NB4 (cell line): ENCODE measurements at regions not wholly inside any gene's neighbourhood (a gene's known extent, or its start where the extent isn't known, plus 50 kb on each side); places are given as distances from the start of the nearest gene placed in this dataset.

Experiments used
- DNase-seq: peaks from one replicate; pipeline ENCODE4 v3.0.0; 2010; ENCODE audit warnings: low read depth
- H3K4me3 ChIP-seq: one replicate; pipeline ENCODE4 v1.5.1; 2011; ENCODE audit warnings: mild to moderate bottlenecking, low read depth, low read length, moderate library complexity
- CTCF ChIP-seq: IDR thresholded peaks from one replicate; pipeline ENCODE4 v1.5.1; 2012; ENCODE audit warnings: low read depth, low read length
- MYC ChIP-seq: IDR thresholded peaks from 2 replicates; pipeline ENCODE4 v1.6.1; 2011; ENCODE audit warnings: low read depth, low read length
- POLR2A ChIP-seq: IDR thresholded peaks from 2 replicates; pipeline ENCODE4 v1.6.1; 2011; ENCODE audit warnings: mild to moderate bottlenecking; ENCODE audit not compliant: insufficient read length; ENCODE audit errors: extremely low read depth
- TF ChIP-seq, protein P1 (sequence below): IDR thresholded peaks from 2 replicates; pipeline ENCODE4 v1.6.1; 2011; ENCODE audit warnings: low read depth, low read length

DNA sequence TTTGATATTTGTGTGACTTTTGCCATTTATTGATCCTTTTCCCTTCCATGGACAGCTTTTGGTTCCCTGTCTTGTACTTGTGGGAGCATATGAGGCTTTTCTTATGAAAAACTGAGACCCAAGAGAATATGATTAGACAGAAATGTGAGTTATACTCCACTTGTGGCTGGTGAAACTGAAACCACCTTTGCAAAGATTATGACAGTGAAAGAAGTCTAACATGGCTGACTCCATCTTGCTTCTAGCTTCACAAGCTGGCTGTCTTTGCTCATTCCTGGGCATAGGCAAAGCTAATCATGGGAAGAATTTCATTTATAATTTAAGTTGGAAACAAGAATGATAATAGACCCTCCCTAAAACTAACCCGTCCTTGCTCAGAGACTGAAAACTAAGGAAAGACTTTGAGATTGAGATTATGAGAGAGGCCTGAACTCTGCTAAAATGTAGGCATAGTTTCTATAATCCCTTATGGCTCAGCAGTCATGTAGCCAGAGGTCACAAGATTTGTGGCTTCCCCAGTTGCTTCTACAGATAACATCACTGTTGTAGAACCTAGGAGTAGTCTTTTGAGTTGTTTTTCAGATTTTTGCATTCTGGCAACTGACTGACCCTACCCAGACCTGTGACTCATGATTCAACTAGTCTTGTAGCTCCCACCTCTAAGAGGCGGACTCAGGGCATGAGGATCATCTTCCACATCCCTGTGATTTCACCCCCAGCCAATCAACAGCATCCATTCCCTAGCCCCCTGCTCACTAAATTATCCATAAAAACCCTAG is 50.9 kb upstream of the CD2AP start:
- no peak overlapping the region for H3K4me3 ChIP-seq
- no peak for DNase-seq
- TF ChIP-seq POLR2A (no peak), CTCF (no peak), MYC (no peak)
- TF ChIP-seq, protein P1, sequence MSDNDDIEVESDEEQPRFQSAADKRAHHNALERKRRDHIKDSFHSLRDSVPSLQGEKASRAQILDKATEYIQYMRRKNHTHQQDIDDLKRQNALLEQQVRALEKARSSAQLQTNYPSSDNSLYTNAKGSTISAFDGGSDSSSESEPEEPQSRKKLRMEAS, result no peak

DNA sequence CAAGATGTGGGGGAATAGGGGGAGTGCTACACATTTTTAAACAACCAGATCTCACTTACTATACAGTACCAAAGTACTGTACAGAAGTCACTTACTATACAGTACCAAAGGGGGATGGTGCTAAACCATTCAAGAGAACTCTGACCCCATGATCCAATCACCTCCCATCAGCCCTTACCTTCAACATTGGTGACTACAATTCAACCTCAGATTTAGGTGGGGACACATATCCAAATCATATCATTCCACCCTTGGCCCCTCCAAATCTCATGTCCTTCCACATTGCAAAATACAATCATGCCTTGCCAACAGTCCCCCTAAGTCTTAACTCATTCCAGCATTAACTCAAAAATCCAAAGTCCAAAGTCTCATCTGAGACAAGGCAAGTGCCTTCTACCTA is 49.9 kb upstream of the CD2AP start:
- DNase-seq, result no peak
- TF ChIP-seq POLR2A (no peak), CTCF (no peak)
- TF ChIP-seq, protein P1, result no peak
- no peak overlapping the region for H3K4me3 ChIP-seq
